ENCODE measurements at regions not wholly inside any gene's neighbourhood (a gene's known extent, or its start where the extent isn't known, plus 50 kb on each side); places are given as distances from the start of the nearest gene placed in this dataset.

- Histone ChIP-seq H3K36me3 (ENCODE audit: control insufficient read depth in 1 of 2, insufficient read depth in 2 of 2, low read length in 2 of 2) (no peaks in the 10 kb centered on the region), H3K27me3 (ENCODE audit: low read depth, low read length) (no peaks in the 10 kb centered on the region), H3K9me3 (ENCODE audit: control insufficient read depth in 1 of 2, low read length in 2 of 2) (no peaks in the 10 kb centered on the region), H3K4me1 (ENCODE audit: control insufficient read depth in 1 of 2, insufficient read depth in 2 of 2, low read length in 2 of 2) (no peaks in the 10 kb centered on the region), H3K4me3 (ENCODE audit: low read depth in 1 of 2, low read length in 2 of 2) (no peak overlapping the region), H3K27ac (ENCODE audit: low read length) (no peak overlapping the region)
Measured at GRCh38 chr18:28974504-28974903, 797.6 kb upstream of the CDH2 start.

GRCh38 chr18:28973324-28973723, 796.4 kb upstream of the CDH2 start:
- H3K27me3 ChIP-seq (ENCODE audit: low read depth, low read length): no peaks in the 10 kb centered on the region
- H3K36me3 ChIP-seq (ENCODE audit: control insufficient read depth in 1 of 2, insufficient read depth in 2 of 2, low read length in 2 of 2): no peaks in the 10 kb centered on the region
- no peaks in the 10 kb centered on the region for H3K4me1 ChIP-seq (ENCODE audit: control insufficient read depth in 1 of 2, insufficient read depth in 2 of 2, low read length in 2 of 2)
- no peaks in the 10 kb centered on the region for H3K9me3 ChIP-seq (ENCODE audit: control insufficient read depth in 1 of 2, low read length in 2 of 2)
- no peak overlapping the region for H3K27ac ChIP-seq (ENCODE audit: low read length)
- H3K4me3 ChIP-seq (ENCODE audit: low read depth in 1 of 2, low read length in 2 of 2): no peak overlapping the region

GRCh38 chr18:28972333-28972907, 795.5 kb upstream of the CDH2 start:
- H3K9me3 ChIP-seq (ENCODE audit: control insufficient read depth in 1 of 2, low read length in 2 of 2): no peaks in the 10 kb centered on the region
- no peak overlapping the region for H3K4me3 ChIP-seq (ENCODE audit: low read depth in 1 of 2, low read length in 2 of 2)
- no peak overlapping the region for H3K27ac ChIP-seq (ENCODE audit: low read length)
- H3K4me1 ChIP-seq (ENCODE audit: control insufficient read depth in 1 of 2, insufficient read depth in 2 of 2, low read length in 2 of 2): no peaks in the 10 kb centered on the region
- no peaks in the 10 kb centered on the region for H3K36me3 ChIP-seq (ENCODE audit: control insufficient read depth in 1 of 2, insufficient read depth in 2 of 2, low read length in 2 of 2)
- H3K27me3 ChIP-seq (ENCODE audit: low read depth, low read length): no peaks in the 10 kb centered on the region

GRCh38 chr18:28963481-28963880, 786.6 kb upstream of the CDH2 start:
- no peaks in the 10 kb centered on the region for H3K4me1 ChIP-seq (ENCODE audit: control insufficient read depth in 1 of 2, insufficient read depth in 2 of 2, low read length in 2 of 2)
- no peaks in the 10 kb centered on the region for H3K27me3 ChIP-seq (ENCODE audit: low read depth, low read length)
- H3K27ac ChIP-seq (ENCODE audit: low read length): no peak overlapping the region
- no peaks in the 10 kb centered on the region for H3K9me3 ChIP-seq (ENCODE audit: control insufficient read depth in 1 of 2, low read length in 2 of 2)
- H3K36me3 ChIP-seq (ENCODE audit: control insufficient read depth in 1 of 2, insufficient read depth in 2 of 2, low read length in 2 of 2): no peaks in the 10 kb centered on the region
- H3K4me3 ChIP-seq (ENCODE audit: low read depth in 1 of 2, low read length in 2 of 2): no peak overlapping the region

- H3K36me3 ChIP-seq (ENCODE audit: control insufficient read depth in 1 of 2, insufficient read depth in 2 of 2, low read length in 2 of 2): no peaks in the 10 kb centered on the region
- no peaks in the 10 kb centered on the region for H3K9me3 ChIP-seq (ENCODE audit: control insufficient read depth in 1 of 2, low read length in 2 of 2)
- no peak overlapping the region for H3K4me3 ChIP-seq (ENCODE audit: low read depth in 1 of 2, low read length in 2 of 2)
- H3K27me3 ChIP-seq (ENCODE audit: low read depth, low read length): no peaks in the 10 kb centered on the region
- H3K4me1 ChIP-seq (ENCODE audit: control insufficient read depth in 1 of 2, insufficient read depth in 2 of 2, low read length in 2 of 2): no peaks in the 10 kb centered on the region
- H3K27ac ChIP-seq (ENCODE audit: low read length): no peak overlapping the region
Measured at GRCh38 chr18:28961669-28962228, 784.8 kb upstream of the CDH2 start.

- H3K27me3 ChIP-seq (ENCODE audit: low read depth, low read length): no peaks in the 10 kb centered on the region
- no peaks in the 10 kb centered on the region for H3K9me3 ChIP-seq (ENCODE audit: control insufficient read depth in 1 of 2, low read length in 2 of 2)
- H3K27ac ChIP-seq (ENCODE audit: low read length): no peak overlapping the region
- no peaks in the 10 kb centered on the region for H3K36me3 ChIP-seq (ENCODE audit: control insufficient read depth in 1 of 2, insufficient read depth in 2 of 2, low read length in 2 of 2)
- H3K4me3 ChIP-seq (ENCODE audit: low read depth in 1 of 2, low read length in 2 of 2): no peak overlapping the region
- H3K4me1 ChIP-seq (ENCODE audit: control insufficient read depth in 1 of 2, insufficient read depth in 2 of 2, low read length in 2 of 2): no peaks in the 10 kb centered on the region
Measured at GRCh38 chr18:28960146-28960545, 783.2 kb upstream of the CDH2 start.

GRCh38 chr18:28952339-28952738, 775.4 kb upstream of the CDH2 start:
- H3K27ac ChIP-seq (ENCODE audit: low read length): no peak overlapping the region
- no peaks in the 10 kb centered on the region for H3K27me3 ChIP-seq (ENCODE audit: low read depth, low read length)
- H3K4me3 ChIP-seq (ENCODE audit: low read depth in 1 of 2, low read length in 2 of 2): no peak overlapping the region
- no peaks in the 10 kb centered on the region for H3K4me1 ChIP-seq (ENCODE audit: control insufficient read depth in 1 of 2, insufficient read depth in 2 of 2, low read length in 2 of 2)
- H3K36me3 ChIP-seq (ENCODE audit: control insufficient read depth in 1 of 2, insufficient read depth in 2 of 2, low read length in 2 of 2): no peaks in the 10 kb centered on the region
- H3K9me3 ChIP-seq (ENCODE audit: control insufficient read depth in 1 of 2, low read length in 2 of 2): peaks cover 0 to 7% of the 10 kb centered on the region in 2 donors

- peaks cover 0 to 7% of the 10 kb centered on the region in 2 donors for H3K9me3 ChIP-seq (ENCODE audit: control insufficient read depth in 1 of 2, low read length in 2 of 2)
- H3K4me1 ChIP-seq (ENCODE audit: control insufficient read depth in 1 of 2, insufficient read depth in 2 of 2, low read length in 2 of 2): no peaks in the 10 kb centered on the region
- no peak overlapping the region for H3K27ac ChIP-seq (ENCODE audit: low read length)
- H3K4me3 ChIP-seq (ENCODE audit: low read depth in 1 of 2, low read length in 2 of 2): no peak overlapping the region
- no peaks in the 10 kb centered on the region for H3K36me3 ChIP-seq (ENCODE audit: control insufficient read depth in 1 of 2, insufficient read depth in 2 of 2, low read length in 2 of 2)
- H3K27me3 ChIP-seq (ENCODE audit: low read depth, low read length): no peaks in the 10 kb centered on the region
Measured at GRCh38 chr18:28947900-28948299, 771.0 kb upstream of the CDH2 start.

GRCh38 chr18:28946471-28946870, 769.5 kb upstream of the CDH2 start:
- H3K27me3 ChIP-seq (ENCODE audit: low read depth, low read length): no peaks in the 10 kb centered on the region
- no peak overlapping the region for H3K27ac ChIP-seq (ENCODE audit: low read length)

GRCh38 chr18:28922936-28923335, 746.0 kb upstream of the CDH2 start:
- Histone ChIP-seq H3K4me3 (ENCODE audit: low read depth in 1 of 2, low read length in 2 of 2) (no peak overlapping the region), H3K4me1 (ENCODE audit: control insufficient read depth in 1 of 2, insufficient read depth in 2 of 2, low read length in 2 of 2) (no peaks in the 10 kb centered on the region), H3K27ac (ENCODE audit: low read length) (no peak overlapping the region), H3K36me3 (ENCODE audit: control insufficient read depth in 1 of 2, insufficient read depth in 2 of 2, low read length in 2 of 2) (no peaks in the 10 kb centered on the region), H3K27me3 (ENCODE audit: low read depth, low read length) (no peaks in the 10 kb centered on the region), H3K9me3 (ENCODE audit: control insufficient read depth in 1 of 2, low read length in 2 of 2) (no peaks in the 10 kb centered on the region)

More at GRCh38 chr18:28946471-28946870, 769.5 kb upstream of the CDH2 start:
- Histone ChIP-seq H3K4me1 (ENCODE audit: control insufficient read depth in 1 of 2, insufficient read depth in 2 of 2, low read length in 2 of 2) (no peaks in the 10 kb centered on the region), H3K4me3 (ENCODE audit: low read depth in 1 of 2, low read length in 2 of 2) (no peak overlapping the region), H3K36me3 (ENCODE audit: control insufficient read depth in 1 of 2, insufficient read depth in 2 of 2, low read length in 2 of 2) (no peaks in the 10 kb centered on the region), H3K9me3 (ENCODE audit: control insufficient read depth in 1 of 2, low read length in 2 of 2) (no peaks in the 10 kb centered on the region)

- H3K4me3 ChIP-seq (ENCODE audit: low read depth in 1 of 2, low read length in 2 of 2): no peak overlapping the region
- H3K36me3 ChIP-seq (ENCODE audit: control insufficient read depth in 1 of 2, insufficient read depth in 2 of 2, low read length in 2 of 2): no peaks in the 10 kb centered on the region
- H3K4me1 ChIP-seq (ENCODE audit: control insufficient read depth in 1 of 2, insufficient read depth in 2 of 2, low read length in 2 of 2): no peaks in the 10 kb centered on the region
- H3K27ac ChIP-seq (ENCODE audit: low read length): no peak overlapping the region
- peaks cover 1 to 5% of the 10 kb centered on the region in 2 donors for H3K9me3 ChIP-seq (ENCODE audit: control insufficient read depth in 1 of 2, low read length in 2 of 2)
- no peaks in the 10 kb centered on the region for H3K27me3 ChIP-seq (ENCODE audit: low read depth, low read length)
Measured at GRCh38 chr18:28916456-28916855, 739.5 kb upstream of the CDH2 start.

- H3K4me3 ChIP-seq (ENCODE audit: low read depth in 1 of 2, low read length in 2 of 2): no peak overlapping the region
- H3K27me3 ChIP-seq (ENCODE audit: low read depth, low read length): no peaks in the 10 kb centered on the region
- no peaks in the 10 kb centered on the region for H3K4me1 ChIP-seq (ENCODE audit: control insufficient read depth in 1 of 2, insufficient read depth in 2 of 2, low read length in 2 of 2)
- no peaks in the 10 kb centered on the region for H3K36me3 ChIP-seq (ENCODE audit: control insufficient read depth in 1 of 2, insufficient read depth in 2 of 2, low read length in 2 of 2)
- H3K27ac ChIP-seq (ENCODE audit: low read length): no peak overlapping the region
- no peaks in the 10 kb centered on the region for H3K9me3 ChIP-seq (ENCODE audit: control insufficient read depth in 1 of 2, low read length in 2 of 2)
Measured at GRCh38 chr18:28905509-28905908, 728.6 kb upstream of the CDH2 start.

Data from muscle layer of duodenum (tissue), 2 donors.